Ishikawa (cell line): ENCODE measurements at regions not wholly inside any gene's neighbourhood (a gene's known extent, or its start where the extent isn't known, plus 50 kb on each side); places are given as distances from the start of the nearest gene placed in this dataset.

Source experiments
- EP300 ChIP-seq: IDR thresholded peaks from 2 replicates; pipeline ENCODE4 v1.6.1; 2012; ENCODE audit warnings: borderline replicate concordance
- NFIC ChIP-seq: IDR thresholded peaks from 2 replicates; pipeline ENCODE4 v1.6.1; 2012
- TCF12 ChIP-seq: IDR thresholded peaks from 2 replicates; pipeline ENCODE4 v1.6.1; 2012; ENCODE audit warnings: low read depth

DNA sequence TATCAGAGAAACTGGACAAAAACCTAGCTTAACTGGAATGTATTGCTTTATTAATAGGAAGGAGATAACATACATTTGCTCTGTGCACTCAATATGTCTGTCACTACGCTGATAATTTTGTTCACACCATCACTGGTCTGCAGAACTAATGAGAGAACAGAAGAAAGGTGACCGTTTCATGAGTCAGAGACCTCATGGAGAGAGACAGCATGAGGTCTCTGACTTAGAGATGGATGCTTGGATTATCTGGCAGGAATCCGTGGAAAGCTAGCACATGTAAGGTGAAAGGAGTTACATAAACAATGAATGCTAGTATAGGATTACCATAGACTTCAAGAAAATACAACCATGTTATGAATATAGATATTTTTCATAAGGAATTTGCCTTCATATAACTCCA is 947.3 kb downstream of the IPMK start:
- TF ChIP-seq NFIC: no peak
- no peak for TF ChIP-seq EP300
- TF ChIP-seq TCF12: no peak
